ENCODE measurements at regions not wholly inside any gene's neighbourhood (a gene's known extent, or its start where the extent isn't known, plus 50 kb on each side); places are given as distances from the start of the nearest gene placed in this dataset.

GRCh38 chr3:162019817-162020216 is 523.2 kb downstream of the OTOL1 start:
- no peak for DNase-seq
- Histone ChIP-seq H3K4me3 (ENCODE audit: low read depth in 2 of 2, low read length in 1 of 2) (no peak overlapping the region), H3K4me1 (ENCODE audit: control insufficient read depth in 1 of 2, insufficient read depth in 2 of 2, low read depth in 1 of 2, low read length in 1 of 2) (no peaks in the 10 kb centered on the region), H3K27ac (ENCODE audit: low read depth in 2 of 2, low read length in 1 of 2) (no peak overlapping the region), H4K20me1 (ENCODE audit: insufficient read depth) (no peaks in the 10 kb centered on the region), H3K79me2 (ENCODE audit: insufficient read depth) (no peaks in the 10 kb centered on the region), H3K9me2 (no peaks in the 10 kb centered on the region), H3K4me2 (no peak overlapping the region), H3K36me3 (replicated peaks in 1 of 2; ENCODE audit: control insufficient read depth in 1 of 2, insufficient read depth in 2 of 2, low read length in 1 of 2) (no peaks in the 10 kb centered on the region), H3K9me3 (no peaks in the 10 kb centered on the region), H3K27me3 (ENCODE audit: insufficient read depth) (no peaks in the 10 kb centered on the region), H2AFZ (ENCODE audit: low read depth) (no peak overlapping the region), H3F3A (replicated peaks; ENCODE audit: insufficient read depth) (no peaks in the 10 kb centered on the region), H3K9ac (no peak overlapping the region)
- WGBS (ENCODE audit: low lambda C conversion rate): 63% methylated on average over 1 of the region's 1 CpG
- ChIA-PET POLR2A (no interaction called here), CTCF (no interaction called here)
- TF ChIP-seq PBX3 (IDR thresholded peaks at IDR 0.05): no peak
- TF ChIP-seq TEAD4 (IDR thresholded peaks at IDR 0.05; ENCODE audit: borderline replicate concordance, insufficient read depth): no peak
- TF ChIP-seq RCOR1 (IDR thresholded peaks at IDR 0.05; ENCODE audit: low read length): no peak
- TF ChIP-seq RFX5 (IDR thresholded peaks at IDR 0.05; ENCODE audit: low read length): no peak
- TF ChIP-seq, protein P1, sequence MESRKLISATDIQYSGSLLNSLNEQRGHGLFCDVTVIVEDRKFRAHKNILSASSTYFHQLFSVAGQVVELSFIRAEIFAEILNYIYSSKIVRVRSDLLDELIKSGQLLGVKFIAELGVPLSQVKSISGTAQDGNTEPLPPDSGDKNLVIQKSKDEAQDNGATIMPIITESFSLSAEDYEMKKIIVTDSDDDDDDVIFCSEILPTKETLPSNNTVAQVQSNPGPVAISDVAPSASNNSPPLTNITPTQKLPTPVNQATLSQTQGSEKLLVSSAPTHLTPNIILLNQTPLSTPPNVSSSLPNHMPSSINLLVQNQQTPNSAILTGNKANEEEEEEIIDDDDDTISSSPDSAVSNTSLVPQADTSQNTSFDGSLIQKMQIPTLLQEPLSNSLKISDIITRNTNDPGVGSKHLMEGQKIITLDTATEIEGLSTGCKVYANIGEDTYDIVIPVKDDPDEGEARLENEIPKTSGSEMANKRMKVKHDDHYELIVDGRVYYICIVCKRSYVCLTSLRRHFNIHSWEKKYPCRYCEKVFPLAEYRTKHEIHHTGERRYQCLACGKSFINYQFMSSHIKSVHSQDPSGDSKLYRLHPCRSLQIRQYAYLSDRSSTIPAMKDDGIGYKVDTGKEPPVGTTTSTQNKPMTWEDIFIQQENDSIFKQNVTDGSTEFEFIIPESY (IDR thresholded peaks at IDR 0.05; ENCODE audit: borderline replicate concordance, low read depth): no peak
- TF ChIP-seq FOSL2 (IDR thresholded peaks at IDR 0.05; ENCODE audit: borderline replicate concordance, low read depth): no peak

GRCh38 chr3:162021206-162021605 is 524.6 kb downstream of the OTOL1 start:
- Histone ChIP-seq H3K79me2 (ENCODE audit: insufficient read depth) (no peaks in the 10 kb centered on the region), H3K27ac (ENCODE audit: low read depth in 2 of 2, low read length in 1 of 2) (no peak overlapping the region), H3K9me2 (no peaks in the 10 kb centered on the region), H3K27me3 (ENCODE audit: insufficient read depth) (no peaks in the 10 kb centered on the region), H3K9me3 (no peaks in the 10 kb centered on the region), H3K9ac (no peak overlapping the region), H2AFZ (ENCODE audit: low read depth) (no peak overlapping the region), H3K36me3 (replicated peaks in 1 of 2; ENCODE audit: control insufficient read depth in 1 of 2, insufficient read depth in 2 of 2, low read length in 1 of 2) (no peaks in the 10 kb centered on the region), H3F3A (replicated peaks; ENCODE audit: insufficient read depth) (no peaks in the 10 kb centered on the region), H3K4me2 (no peak overlapping the region), H3K4me1 (ENCODE audit: control insufficient read depth in 1 of 2, insufficient read depth in 2 of 2, low read depth in 1 of 2, low read length in 1 of 2) (no peaks in the 10 kb centered on the region), H4K20me1 (ENCODE audit: insufficient read depth) (no peaks in the 10 kb centered on the region), H3K4me3 (ENCODE audit: low read depth in 2 of 2, low read length in 1 of 2) (no peak overlapping the region)
- no peak for DNase-seq
- no peak for TF ChIP-seq IRF3 (IDR thresholded peaks at IDR 0.05; ENCODE audit: low read depth, low read length)
- no peak for TF ChIP-seq GATA2 (CRISPR knock-in tag; IDR thresholded peaks at IDR 0.05)
- TF ChIP-seq EZH2phosphoT487 (IDR thresholded peaks at IDR 0.05; ENCODE audit: borderline replicate concordance, low read depth): no peak
- TF ChIP-seq RXRA (IDR thresholded peaks at IDR 0.05; ENCODE audit: borderline replicate concordance, low read depth): no peak
- TF ChIP-seq RFX5 (IDR thresholded peaks at IDR 0.05; ENCODE audit: low read length): no peak
- no peak for TF ChIP-seq SIN3A (IDR thresholded peaks at IDR 0.05; ENCODE audit: borderline replicate concordance, low read depth, low read length)
- TF ChIP-seq PBX3 (IDR thresholded peaks at IDR 0.05): no peak
- TF ChIP-seq GABPA (IDR thresholded peaks at IDR 0.05; ENCODE audit: low read depth): no peak
- TF ChIP-seq FOXJ3 (CRISPR knock-in tag; IDR thresholded peaks at IDR 0.05): no peak
- TF ChIP-seq FOSL2 (IDR thresholded peaks at IDR 0.05; ENCODE audit: borderline replicate concordance, low read depth): no peak
- no peak for TF ChIP-seq MEF2A (IDR thresholded peaks at IDR 0.05; ENCODE audit: borderline replicate concordance, low read depth)
- TF ChIP-seq, protein P2, sequence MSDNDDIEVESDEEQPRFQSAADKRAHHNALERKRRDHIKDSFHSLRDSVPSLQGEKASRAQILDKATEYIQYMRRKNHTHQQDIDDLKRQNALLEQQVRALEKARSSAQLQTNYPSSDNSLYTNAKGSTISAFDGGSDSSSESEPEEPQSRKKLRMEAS (IDR thresholded peaks at IDR 0.05; ENCODE audit: low read depth): no peak
- no peak for TF ChIP-seq YY1 (IDR thresholded peaks at IDR 0.05; ENCODE audit: low read depth)
- no peak for TF ChIP-seq EP300 (IDR thresholded peaks at IDR 0.05; ENCODE audit: borderline replicate concordance in 1 of 2, low read depth in 1 of 2, low read length in 1 of 2)
- no peak for TF ChIP-seq RCOR1 (IDR thresholded peaks at IDR 0.05; ENCODE audit: low read length)
- POLR2A ChIA-PET: no interaction called here
- CTCF ChIA-PET: interaction anchor here (1.6 kb wide), 1 partner anchor 15 kb away, joined by 3 read pairs; no protein-coding TSS in a partner anchor
- 52% methylated on average over 4 of the region's 4 CpGs for whole genome bisulfite sequencing (ENCODE audit: low lambda C conversion rate)
